GM06990 (cell line): ENCODE measurements at regions not wholly inside any gene's neighbourhood (a gene's known extent, or its start where the extent isn't known, plus 50 kb on each side); places are given as distances from the start of the nearest gene placed in this dataset.

ENCODE experiments used
- DNase-seq: peaks from one replicate; pipeline ENCODE4 v3.0.0-alpha.2; 2011; ENCODE audit not compliant: insufficient read length; ENCODE audit errors: extremely low read depth
- H3K27me3 ChIP-seq: replicated peaks from 2 replicates; pipeline ENCODE4 v1.6.0; 2011; ENCODE audit warnings: low read length; ENCODE audit not compliant: control insufficient read depth, insufficient read depth
- H3K36me3 ChIP-seq: 2 replicates; pipeline ENCODE4 v1.5.1; 2011; ENCODE audit warnings: low read length; ENCODE audit not compliant: control insufficient read depth, insufficient read depth
- H3K4me3 ChIP-seq: replicated peaks from 2 replicates; pipeline ENCODE4 v1.5.1; 2011; ENCODE audit warnings: low read depth, mild to moderate bottlenecking, control low read depth, low read length
- CTCF ChIP-seq: IDR thresholded peaks from 2 replicates; pipeline ENCODE4 v1.5.1; 2011; ENCODE audit warnings: low read length, control low read depth, mild to moderate bottlenecking, inconsistent platforms; ENCODE audit not compliant: insufficient read depth, poor library complexity, severe bottlenecking

- DNase-seq, result no peak
- no peak overlapping the region for H3K4me3 ChIP-seq
- no peak for TF ChIP-seq CTCF
- no peaks in the 10 kb centered on the region for H3K27me3 ChIP-seq
- no peaks in the 10 kb centered on the region for H3K36me3 ChIP-seq
These were observed 124.5 kb upstream of the NFIB start for GRCh38 chr9:14438232-14439021.

GRCh38 chr9:14437354-14438231 lies 123.7 kb upstream of the NFIB start:
- Histone ChIP-seq H3K4me3 (no peak overlapping the region), H3K36me3 (no peaks in the 10 kb centered on the region), H3K27me3 (no peaks in the 10 kb centered on the region)
- DNase-seq, result no peak
- no peak for TF ChIP-seq CTCF

- TF ChIP-seq CTCF, result no peak
- no peaks in the 10 kb centered on the region; the same call in 1 of the 2 replicates for H3K27me3 ChIP-seq
- DNase-seq, result no peak
These were observed 121.9 kb upstream of the NFIB start for GRCh38 chr9:14435871-14436270.

GRCh38 chr9:14434971-14435718 lies 121.2 kb upstream of the NFIB start:
- no peak for DNase-seq
- Histone ChIP-seq H3K4me3 (no peak overlapping the region), H3K36me3 (no peaks in the 10 kb centered on the region), H3K27me3 (no peaks in the 10 kb centered on the region; the same call in 1 of the 2 replicates)
- TF ChIP-seq CTCF, result no peak

More at GRCh38 chr9:14435871-14436270, 121.9 kb upstream of the NFIB start:
- Histone ChIP-seq H3K36me3 (no peaks in the 10 kb centered on the region), H3K4me3 (no peak overlapping the region)

- no peaks in the 10 kb centered on the region for H3K36me3 ChIP-seq
- no peak for DNase-seq
- no peak overlapping the region for H3K4me3 ChIP-seq
- no peaks in the 10 kb centered on the region; the same call in 1 of the 2 replicates for H3K27me3 ChIP-seq
- TF ChIP-seq CTCF, result no peak
These were observed 120.2 kb upstream of the NFIB start for GRCh38 chr9:14434158-14434504.
